GM10266 (cell line): ENCODE measurements at regions not wholly inside any gene's neighbourhood (a gene's known extent, or its start where the extent isn't known, plus 50 kb on each side); places are given as distances from the start of the nearest gene placed in this dataset.

ENCODE experiments used
- DNase-seq: peaks from one replicate; pipeline ENCODE4 v3.0.0; 2012; ENCODE audit errors: extremely low spot score
- CTCF ChIP-seq: IDR thresholded peaks from 2 replicates; pipeline ENCODE4 v1.5.1; 2012; ENCODE audit warnings: mild to moderate bottlenecking, low read depth; ENCODE audit not compliant: control insufficient read depth, insufficient read depth; ENCODE audit errors: missing control alignments

- no peak for DNase-seq
- no peak for TF ChIP-seq CTCF
Measured at GRCh38 chr11:80899381-80899780, 1458.6 kb upstream of the TENM4 start.

GRCh38 chr11:80898910-80899309 lies 1458.1 kb upstream of the TENM4 start:
- TF ChIP-seq CTCF, result no peak
- no peak for DNase-seq

- no peak for DNase-seq
- no peak for TF ChIP-seq CTCF
Measured at GRCh38 chr11:80886684-80887083, 1445.9 kb upstream of the TENM4 start.

GRCh38 chr11:80873310-80873999 lies 1432.6 kb upstream of the TENM4 start:
- no peak for DNase-seq
- TF ChIP-seq CTCF, result no peak

GRCh38 chr11:80872116-80872728 lies 1431.4 kb upstream of the TENM4 start:
- DNase-seq, result no peak
- no peak for TF ChIP-seq CTCF

- no peak for TF ChIP-seq CTCF
- DNase-seq, result no peak
Measured at GRCh38 chr11:80868831-80869230, 1428.0 kb upstream of the TENM4 start.

- no peak for DNase-seq
- TF ChIP-seq CTCF, result no peak
Measured at GRCh38 chr11:80862011-80862410, 1421.2 kb upstream of the TENM4 start.
